ENCODE measurements at regions not wholly inside any gene's neighbourhood (a gene's known extent, or its start where the extent isn't known, plus 50 kb on each side); places are given as distances from the start of the nearest gene placed in this dataset.

- TF ChIP-seq CTCF (IDR thresholded peaks at IDR 0.05; ENCODE audit: insufficient read depth, low read length, poor library complexity, severe bottlenecking) = no peak
- no peak for TF ChIP-seq EZH2phosphoT487 (conservative IDR thresholded peaks at IDR 0.05; ENCODE audit: low read length)
These were observed 691.5 kb upstream of the HTR2C start for GRCh38 chrX:113892401-113892800.
